LHCN-M2 (cell line): ENCODE measurements at regions not wholly inside any gene's neighbourhood (a gene's known extent, or its start where the extent isn't known, plus 50 kb on each side); places are given as distances from the start of the nearest gene placed in this dataset.

Experiments used
- DNase-seq: peaks from one replicate; pipeline ENCODE4 v3.0.0-alpha.2; 2012; ENCODE audit warnings: low read depth

- no peak for DNase-seq
Measured at GRCh38 chr20:46811224-46812084, 83.2 kb upstream of the EYA2 start.

- peak; percentile 88 for DNase-seq
Measured at GRCh38 chr20:46814366-46815232, 80.0 kb upstream of the EYA2 start.

- no peak for DNase-seq
Measured at GRCh38 chr20:46816097-46816496, 78.5 kb upstream of the EYA2 start.

- DNase-seq, result no peak
Measured at GRCh38 chr20:46816886-46817638, 77.6 kb upstream of the EYA2 start.

- DNase-seq, result no peak
Measured at GRCh38 chr20:46820682-46821081, 74.0 kb upstream of the EYA2 start.

GRCh38 chr20:46823271-46823751, 71.3 kb upstream of the EYA2 start:
- no peak for DNase-seq

GRCh38 chr20:46823753-46824152, 70.9 kb upstream of the EYA2 start:
- DNase-seq, result no peak

- DNase-seq, result peak; percentile 48
Measured at GRCh38 chr20:46826343-46826984, 68.2 kb upstream of the EYA2 start.

GRCh38 chr20:46827718-46828458, 66.8 kb upstream of the EYA2 start:
- peak; percentile 24 for DNase-seq

- DNase-seq, result peak; percentile 78
Measured at GRCh38 chr20:46828471-46828870, 66.2 kb upstream of the EYA2 start.

- no peak for DNase-seq
Measured at GRCh38 chr20:46830886-46831632, 63.6 kb upstream of the EYA2 start.

- no peak for DNase-seq
Measured at GRCh38 chr20:46831633-46832011, 63.0 kb upstream of the EYA2 start.

- DNase-seq, result no peak
Measured at GRCh38 chr20:46832555-46832954, 62.1 kb upstream of the EYA2 start.

GRCh38 chr20:46833360-46833759, 61.3 kb upstream of the EYA2 start:
- no peak for DNase-seq

GRCh38 chr20:46835418-46835817, 59.2 kb upstream of the EYA2 start:
- DNase-seq, result peak; percentile 48

- DNase-seq, result no peak
Measured at GRCh38 chr20:46837083-46837482, 57.6 kb upstream of the EYA2 start.

- DNase-seq, result no peak
Measured at GRCh38 chr20:46838011-46838410, 56.6 kb upstream of the EYA2 start.

GRCh38 chr20:46840054-46840729, 54.5 kb upstream of the EYA2 start:
- no peak for DNase-seq
